Activated naive CD4-positive, alpha-beta T cell treated with anti-CD3 and anti-CD28 coated beads, Interleukin-2, amount 50 U/mL, for 24 hours (primary cell): ENCODE measurements at regions not wholly inside any gene's neighbourhood (a gene's known extent, or its start where the extent isn't known, plus 50 kb on each side); places are given as distances from the start of the nearest gene placed in this dataset.
"Not testable (repeated sequence)": the region's sequence is repeated elsewhere in the genome, so short reads cannot be mapped to it uniquely, and the experiment has no call there.

Source experiments
- H3K27ac Mint-ChIP-seq: one replicate; pipeline ENCODE4 v1.8.0; 2021; ENCODE audit warnings: mild to moderate bottlenecking, mixed read lengths
- H3K27me3 Mint-ChIP-seq: one replicate; pipeline ENCODE4 v1.8.0; 2021; ENCODE audit warnings: mixed read lengths
- H3K36me3 Mint-ChIP-seq: one replicate; pipeline ENCODE4 v1.8.0; 2021; ENCODE audit warnings: mixed read lengths
- H3K4me1 Mint-ChIP-seq: one replicate; pipeline ENCODE4 v1.8.0; 2021; ENCODE audit warnings: mixed read lengths
- H3K4me3 Mint-ChIP-seq: one replicate; pipeline ENCODE4 v1.8.0; 2021; ENCODE audit warnings: mild to moderate bottlenecking, mixed read lengths
- H3K9me3 Mint-ChIP-seq: one replicate; pipeline ENCODE4 v1.8.0; 2021; ENCODE audit warnings: mixed read lengths

DNA sequence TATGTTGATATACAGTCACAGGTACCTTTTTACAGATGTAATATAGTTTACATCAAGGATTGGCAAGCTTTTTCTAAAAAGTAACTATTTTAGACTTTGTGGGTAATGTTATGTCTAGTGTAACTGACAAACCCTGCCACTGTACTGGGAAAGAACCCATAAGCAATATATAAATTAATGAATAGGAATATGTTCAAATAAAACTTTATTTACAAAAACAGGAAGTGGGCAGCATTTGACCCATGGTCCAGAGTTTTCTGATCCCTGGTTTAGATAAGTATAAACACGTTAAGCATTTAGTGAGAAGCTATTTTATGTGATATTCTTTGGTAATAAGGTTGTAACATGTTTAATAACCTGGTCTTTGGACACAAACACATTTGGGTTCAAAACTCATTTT is 915.2 kb upstream of the ROBO1 start:
- no peaks in the 10 kb centered on the region for H3K27me3 Mint-ChIP-seq
- H3K9me3 Mint-ChIP-seq, result no peaks in the 10 kb centered on the region
- H3K27ac Mint-ChIP-seq, result no peak overlapping the region
- no peak overlapping the region for H3K4me3 Mint-ChIP-seq
- no peaks in the 10 kb centered on the region for H3K4me1 Mint-ChIP-seq
- H3K36me3 Mint-ChIP-seq, result no peaks in the 10 kb centered on the region

DNA sequence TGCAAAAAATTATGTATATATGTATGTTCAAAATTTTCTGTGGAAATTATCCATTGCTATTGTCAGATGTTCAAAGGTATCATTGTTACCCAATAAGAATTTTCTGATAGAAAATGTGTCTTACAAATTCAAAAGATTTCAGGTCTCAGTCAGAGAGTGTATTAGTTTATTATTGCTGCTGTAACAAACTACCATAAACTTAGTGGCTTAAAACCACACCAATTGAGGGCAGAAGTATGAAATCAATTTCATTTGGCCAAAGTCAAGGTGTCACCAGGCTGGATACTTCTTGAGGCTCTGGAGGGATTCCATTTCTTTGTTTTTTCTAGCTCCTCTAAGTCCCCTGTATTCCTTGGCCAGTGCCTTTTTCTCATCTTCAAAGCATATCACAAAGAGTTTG is 914.4 kb upstream of the ROBO1 start:
- H3K27me3 Mint-ChIP-seq, result no peaks in the 10 kb centered on the region
- H3K9me3 Mint-ChIP-seq, result no peaks in the 10 kb centered on the region
- no peaks in the 10 kb centered on the region for H3K36me3 Mint-ChIP-seq
- H3K4me3 Mint-ChIP-seq, result no peak overlapping the region
- no peaks in the 10 kb centered on the region for H3K4me1 Mint-ChIP-seq
- no peak overlapping the region for H3K27ac Mint-ChIP-seq

- Mint-ChIP-seq H3K27ac (no peak overlapping the region), H3K27me3 (no peaks in the 10 kb centered on the region), H3K9me3 (no peaks in the 10 kb centered on the region), H3K4me1 (no peaks in the 10 kb centered on the region), H3K4me3 (no peak overlapping the region), H3K36me3 (no peaks in the 10 kb centered on the region)
These were observed 910.0 kb upstream of the ROBO1 start for GRCh38 chr3:80677796-80678195.

DNA sequence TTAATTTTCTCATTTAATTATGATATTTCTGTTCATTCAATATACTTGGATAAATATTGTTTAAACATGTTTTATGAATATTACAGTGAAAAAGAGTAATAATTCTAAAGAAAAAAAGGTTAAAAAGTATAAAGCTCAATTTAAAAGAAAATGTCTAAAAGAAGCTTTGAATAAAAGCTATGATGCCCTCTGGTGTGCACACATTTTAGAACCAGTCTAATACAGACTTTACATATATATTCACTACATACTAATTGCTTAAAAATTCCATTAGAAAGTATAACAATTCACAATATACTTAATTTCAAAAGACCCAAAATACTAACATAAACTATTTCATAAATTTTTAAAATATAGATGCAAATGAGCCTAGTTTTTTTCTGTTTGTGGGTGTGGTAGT is 909.1 kb upstream of the ROBO1 start:
- no peak overlapping the region for H3K4me3 Mint-ChIP-seq
- no peaks in the 10 kb centered on the region for H3K27me3 Mint-ChIP-seq

GRCh38 chr3:80676261-80676660 is 908.5 kb upstream of the ROBO1 start:
- Mint-ChIP-seq H3K9me3 (no peaks in the 10 kb centered on the region), H3K36me3 (no peaks in the 10 kb centered on the region), H3K27ac (no peak overlapping the region), H3K27me3 (no peaks in the 10 kb centered on the region), H3K4me1 (no peaks in the 10 kb centered on the region), H3K4me3 (no peak overlapping the region)

More for the DNA sequence above, 909.1 kb upstream of the ROBO1 start:
- no peaks in the 10 kb centered on the region for H3K36me3 Mint-ChIP-seq
- H3K9me3 Mint-ChIP-seq, result no peaks in the 10 kb centered on the region
- H3K27ac Mint-ChIP-seq, result no peak overlapping the region
- no peaks in the 10 kb centered on the region for H3K4me1 Mint-ChIP-seq

DNA sequence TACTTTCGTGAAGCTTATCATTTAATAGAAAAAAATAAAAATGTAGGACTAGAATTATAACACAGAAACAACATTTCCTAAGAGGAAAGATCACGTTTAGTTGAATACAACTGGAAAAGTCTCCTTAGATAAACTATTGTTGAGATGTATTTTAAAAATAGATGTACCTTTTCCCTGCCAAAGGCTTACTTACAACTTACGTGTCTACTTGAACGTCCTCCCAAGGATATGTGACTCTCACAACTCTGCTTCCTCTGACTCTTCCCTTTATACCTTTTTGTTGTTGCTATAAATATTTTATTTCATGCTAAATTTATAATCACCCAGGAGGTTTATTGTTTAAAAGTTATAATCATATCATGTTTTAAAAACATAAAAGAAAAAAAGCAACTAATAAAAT is 908.0 kb upstream of the ROBO1 start:
- no peaks in the 10 kb centered on the region for H3K36me3 Mint-ChIP-seq
- H3K4me3 Mint-ChIP-seq, result no peak overlapping the region
- H3K27ac Mint-ChIP-seq, result no peak overlapping the region
- H3K9me3 Mint-ChIP-seq, result no peaks in the 10 kb centered on the region
- no peaks in the 10 kb centered on the region for H3K4me1 Mint-ChIP-seq
- no peaks in the 10 kb centered on the region for H3K27me3 Mint-ChIP-seq

GRCh38 chr3:80668600-80669294 is 900.9 kb upstream of the ROBO1 start:
- H3K27ac Mint-ChIP-seq, result no peak overlapping the region
- H3K36me3 Mint-ChIP-seq, result no peaks in the 10 kb centered on the region
- no peaks in the 10 kb centered on the region for H3K27me3 Mint-ChIP-seq
- H3K9me3 Mint-ChIP-seq, result peaks cover 10% of the 10 kb centered on the region
- no peak overlapping the region for H3K4me3 Mint-ChIP-seq
- H3K4me1 Mint-ChIP-seq, result no peaks in the 10 kb centered on the region

GRCh38 chr3:80668100-80668499 is 900.3 kb upstream of the ROBO1 start:
- Mint-ChIP-seq H3K9me3 (peaks cover 10% of the 10 kb centered on the region), H3K4me1 (no peaks in the 10 kb centered on the region), H3K36me3 (no peaks in the 10 kb centered on the region), H3K27me3 (no peaks in the 10 kb centered on the region), H3K27ac (no peak overlapping the region), H3K4me3 (no peak overlapping the region)

- Mint-ChIP-seq H3K27ac (no peak overlapping the region), H3K4me3 (no peak overlapping the region), H3K9me3 (peaks cover 14% of the 10 kb centered on the region), H3K36me3 (no peaks in the 10 kb centered on the region), H3K4me1 (no peaks in the 10 kb centered on the region), H3K27me3 (no peaks in the 10 kb centered on the region)
These were observed 895.6 kb upstream of the ROBO1 start for GRCh38 chr3:80663426-80663825.

- H3K27me3 Mint-ChIP-seq, result no peaks in the 10 kb centered on the region
- no peak overlapping the region for H3K27ac Mint-ChIP-seq
- H3K9me3 Mint-ChIP-seq, result no peaks in the 10 kb centered on the region
- H3K36me3 Mint-ChIP-seq, result peaks cover 1% of the 10 kb centered on the region
- H3K4me3 Mint-ChIP-seq, result no peak overlapping the region
- H3K4me1 Mint-ChIP-seq, result no peaks in the 10 kb centered on the region
These were observed 887.4 kb upstream of the ROBO1 start for GRCh38 chr3:80655216-80655615.

DNA sequence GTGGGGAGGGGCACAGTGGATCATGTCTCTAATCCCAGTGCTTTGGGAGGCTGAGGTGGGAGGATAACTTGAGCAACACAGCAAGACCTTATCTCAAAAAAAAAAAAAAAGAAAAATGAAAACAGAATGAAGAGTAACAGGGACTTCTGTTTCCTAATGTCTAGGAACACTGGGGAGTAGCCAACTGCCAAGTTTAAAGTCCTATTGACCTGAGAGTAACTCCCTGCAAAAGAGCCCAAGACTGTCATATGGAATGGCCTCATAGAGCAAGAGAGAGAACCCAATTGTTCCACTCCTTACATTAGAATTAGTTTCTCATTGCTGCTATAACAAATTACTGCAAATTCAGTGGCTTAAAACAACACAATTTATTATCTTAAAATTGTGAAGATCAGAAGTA is 881.4 kb upstream of the ROBO1 start:
- Mint-ChIP-seq H3K27ac (no peak overlapping the region), H3K27me3 (no peaks in the 10 kb centered on the region), H3K36me3 (no peaks in the 10 kb centered on the region), H3K4me1 (no peaks in the 10 kb centered on the region), H3K4me3 (no peak overlapping the region), H3K9me3 (no peaks in the 10 kb centered on the region)

DNA sequence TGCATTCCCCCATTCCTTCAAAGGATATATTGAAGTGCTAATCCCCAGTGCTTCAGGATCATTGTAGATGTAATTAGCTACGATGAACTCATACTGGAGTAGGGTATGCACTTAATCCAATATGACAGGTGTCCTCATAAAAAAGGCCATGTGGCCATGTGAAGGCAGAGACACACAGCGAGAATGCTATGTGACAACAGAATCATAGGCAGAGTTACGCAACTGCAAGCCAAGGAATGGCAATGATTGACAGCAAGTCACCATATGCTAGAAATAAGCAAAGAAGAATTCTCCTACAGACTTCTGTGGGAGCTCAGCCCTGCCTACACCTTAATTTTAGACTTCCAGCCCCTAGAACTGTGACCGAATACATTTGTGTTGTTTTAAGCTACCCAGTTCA is 875.6 kb upstream of the ROBO1 start:
- peaks cover 7% of the 10 kb centered on the region for H3K9me3 Mint-ChIP-seq

DNA sequence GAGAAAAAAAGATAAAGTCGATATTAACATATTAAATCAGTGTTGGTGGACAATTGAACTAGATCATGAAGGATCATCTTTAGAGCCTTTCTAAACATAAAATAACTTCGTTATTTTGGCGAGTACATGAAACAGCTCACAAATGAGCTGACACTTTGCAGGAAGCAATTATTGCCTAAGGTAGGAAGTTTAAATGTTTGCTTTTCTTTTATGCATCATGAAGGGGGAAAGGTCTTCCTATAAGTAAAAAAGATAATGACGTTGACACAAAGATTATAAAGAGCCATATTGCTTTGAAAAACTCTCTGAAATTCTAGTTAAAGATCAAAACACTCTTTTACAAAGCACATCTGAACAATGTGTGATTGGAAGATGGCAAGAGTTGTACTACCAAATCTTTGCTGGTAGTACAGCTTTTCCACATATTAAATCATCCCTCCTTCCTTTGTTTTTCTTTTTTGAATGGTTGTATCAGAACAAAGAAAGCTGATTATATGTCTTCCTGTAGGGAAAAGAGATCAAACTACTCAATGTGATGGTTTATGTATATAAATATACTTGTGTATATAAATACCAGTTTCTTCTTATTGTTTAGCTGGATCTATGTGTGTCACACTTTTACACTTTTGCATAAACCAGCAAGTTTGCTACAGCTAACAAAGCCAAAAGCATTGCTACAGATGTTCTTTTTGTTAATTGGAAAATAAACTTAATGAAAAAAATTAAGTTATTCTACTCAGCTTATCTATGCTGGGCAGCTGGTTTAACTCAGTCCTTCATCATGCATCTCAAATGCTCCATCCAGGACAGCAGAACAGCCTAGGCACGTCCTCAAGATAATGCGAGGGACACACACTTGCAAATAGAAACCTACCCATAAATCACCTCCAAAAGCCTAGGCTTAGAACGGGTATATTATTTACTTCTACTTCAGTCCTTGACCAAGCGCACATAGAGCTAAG is 850.8 kb upstream of the ROBO1 start:
- peaks cover 5% of the 10 kb centered on the region for H3K9me3 Mint-ChIP-seq
- no peaks in the 10 kb centered on the region for H3K27me3 Mint-ChIP-seq
- no peaks in the 10 kb centered on the region for H3K4me1 Mint-ChIP-seq
- no peaks in the 10 kb centered on the region for H3K36me3 Mint-ChIP-seq
- no peak overlapping the region for H3K4me3 Mint-ChIP-seq
- no peak overlapping the region for H3K27ac Mint-ChIP-seq

More for the DNA sequence above, 875.6 kb upstream of the ROBO1 start:
- H3K4me3 Mint-ChIP-seq, result no peak overlapping the region
- H3K36me3 Mint-ChIP-seq, result no peaks in the 10 kb centered on the region
- H3K27me3 Mint-ChIP-seq, result no peaks in the 10 kb centered on the region
- H3K4me1 Mint-ChIP-seq, result no peaks in the 10 kb centered on the region
- H3K27ac Mint-ChIP-seq, result no peak overlapping the region

DNA sequence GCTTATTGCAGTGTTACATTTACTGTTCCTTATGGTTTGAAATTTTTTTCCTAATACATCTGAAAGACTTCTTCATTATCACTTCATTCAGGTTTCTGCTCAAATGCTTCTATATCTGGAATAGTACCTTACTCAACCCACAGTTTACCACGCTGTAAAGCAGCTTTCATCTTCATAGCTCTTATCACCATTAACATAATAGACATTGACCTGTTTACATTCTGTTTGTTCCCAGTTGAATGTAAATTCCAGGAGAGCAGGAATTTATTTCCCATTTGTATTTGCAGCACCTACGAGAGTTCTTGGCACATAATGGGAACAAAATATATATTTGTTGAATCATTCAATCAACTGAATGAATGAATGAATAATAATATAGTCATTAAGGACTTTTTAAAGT is 844.6 kb upstream of the ROBO1 start:
- H3K9me3 Mint-ChIP-seq, result peaks cover 5% of the 10 kb centered on the region
- H3K27me3 Mint-ChIP-seq, result no peaks in the 10 kb centered on the region
- H3K27ac Mint-ChIP-seq, result no peak overlapping the region
- no peak overlapping the region for H3K4me3 Mint-ChIP-seq
- H3K36me3 Mint-ChIP-seq, result no peaks in the 10 kb centered on the region
- H3K4me1 Mint-ChIP-seq, result no peaks in the 10 kb centered on the region

- H3K9me3 Mint-ChIP-seq, H3K27me3 Mint-ChIP-seq, H3K27ac Mint-ChIP-seq, H3K36me3 Mint-ChIP-seq, H3K4me3 Mint-ChIP-seq, H3K4me1 Mint-ChIP-seq: not testable (repeated sequence)
These were observed 840.3 kb upstream of the ROBO1 start for GRCh38 chr3:80608072-80608471.

DNA sequence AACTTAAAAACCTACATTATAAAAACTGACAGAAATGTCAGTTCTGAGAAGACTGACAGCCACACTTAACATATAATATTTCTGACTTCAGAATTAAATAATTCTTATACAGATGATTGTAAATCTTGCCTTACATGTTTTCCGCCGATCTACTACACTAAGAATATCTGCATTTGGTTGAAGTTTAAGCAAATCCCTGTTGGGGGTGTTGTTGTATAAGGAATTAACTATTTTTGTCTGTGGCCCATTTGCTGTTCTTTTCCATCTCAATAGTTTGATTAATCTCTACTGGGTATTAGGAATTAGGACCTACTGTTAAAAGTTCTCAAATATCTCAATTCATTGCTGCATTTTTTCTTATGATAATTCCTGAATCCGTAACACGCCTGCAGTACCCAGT is 838.3 kb upstream of the ROBO1 start:
- no peaks in the 10 kb centered on the region for H3K4me1 Mint-ChIP-seq
- no peak overlapping the region for H3K4me3 Mint-ChIP-seq
- no peaks in the 10 kb centered on the region for H3K27me3 Mint-ChIP-seq
- no peaks in the 10 kb centered on the region for H3K9me3 Mint-ChIP-seq
- H3K27ac Mint-ChIP-seq, result no peak overlapping the region
- H3K36me3 Mint-ChIP-seq, result no peaks in the 10 kb centered on the region
